Activated CD4-positive, CD25-positive, alpha-beta regulatory T cell treated with anti-CD3 and anti-CD28 coated beads, Interleukin-2, amount 50 U/mL, for 16 hours (primary cell): ENCODE measurements at regions not wholly inside any gene's neighbourhood (a gene's known extent, or its start where the extent isn't known, plus 50 kb on each side); places are given as distances from the start of the nearest gene placed in this dataset.

Experiments
- DNase-seq: peaks from one replicate; pipeline ENCODE4 v3.0.0-alpha.2; 2020; ENCODE audit warnings: low read depth, low spot score

- no peak for DNase-seq
Measured at GRCh38 chr6:9204171-9204570, 768.8 kb upstream of the SLC35B3 start.

GRCh38 chr6:9200712-9201111, 765.4 kb upstream of the SLC35B3 start:
- DNase-seq = no peak

- DNase-seq = no peak
Measured at GRCh38 chr6:9197726-9198125, 762.4 kb upstream of the SLC35B3 start.

- DNase-seq = no peak
Measured at GRCh38 chr6:9195322-9195721, 760.0 kb upstream of the SLC35B3 start.

GRCh38 chr6:9192405-9192909, 757.1 kb upstream of the SLC35B3 start:
- no peak for DNase-seq

- DNase-seq = no peak
Measured at GRCh38 chr6:9186148-9186547, 750.8 kb upstream of the SLC35B3 start.

GRCh38 chr6:9178071-9178470, 742.7 kb upstream of the SLC35B3 start:
- no peak for DNase-seq

GRCh38 chr6:9173229-9173628, 737.9 kb upstream of the SLC35B3 start:
- DNase-seq = no peak

GRCh38 chr6:9172096-9172495, 736.8 kb upstream of the SLC35B3 start:
- DNase-seq = no peak

- no peak for DNase-seq
Measured at GRCh38 chr6:9168669-9169068, 733.3 kb upstream of the SLC35B3 start.

- no peak for DNase-seq
Measured at GRCh38 chr6:9161731-9162130, 726.4 kb upstream of the SLC35B3 start.

- no peak for DNase-seq
Measured at GRCh38 chr6:9159051-9159450, 723.7 kb upstream of the SLC35B3 start.

- DNase-seq = no peak
Measured at GRCh38 chr6:9155836-9156235, 720.5 kb upstream of the SLC35B3 start.

- no peak for DNase-seq
Measured at GRCh38 chr6:9143140-9143539, 707.8 kb upstream of the SLC35B3 start.

- no peak for DNase-seq
Measured at GRCh38 chr6:9140951-9141460, 705.7 kb upstream of the SLC35B3 start.

GRCh38 chr6:9140172-9140571, 704.8 kb upstream of the SLC35B3 start:
- DNase-seq = no peak

GRCh38 chr6:9139746-9140145, 704.4 kb upstream of the SLC35B3 start:
- DNase-seq = no peak

- no peak for DNase-seq
Measured at GRCh38 chr6:9138936-9139335, 703.6 kb upstream of the SLC35B3 start.

- DNase-seq = no peak
Measured at GRCh38 chr6:9136141-9136822, 700.9 kb upstream of the SLC35B3 start.

GRCh38 chr6:9131616-9132015, 696.3 kb upstream of the SLC35B3 start:
- no peak for DNase-seq

GRCh38 chr6:9131201-9131600, 695.9 kb upstream of the SLC35B3 start:
- no peak for DNase-seq

- DNase-seq = no peak
Measured at GRCh38 chr6:9128970-9129369, 693.6 kb upstream of the SLC35B3 start.

GRCh38 chr6:9126878-9127560, 691.7 kb upstream of the SLC35B3 start:
- no peak for DNase-seq
